Vagina (tissue), 2 donors: ENCODE measurements at regions not wholly inside any gene's neighbourhood (a gene's known extent, or its start where the extent isn't known, plus 50 kb on each side); places are given as distances from the start of the nearest gene placed in this dataset.

Source experiments
- POLR2A ChIP-seq, 2 donors: fragments of 450-650 bp; IDR thresholded peaks; one replicate each; pipeline ENCODE4 v1.6.1; 2017; ENCODE audit warnings: antibody characterized with exemption in 2 of 2, mild to moderate bottlenecking in 2 of 2, moderate library complexity in 2 of 2
- TF ChIP-seq, protein P1 (sequence below), 3 experiments: fragments of 450-650 bp in 2 of 3; fragments of 200-600 bp in 1 of 3; sonication (generic) in 1 of 3; IDR thresholded peaks; one replicate each; pipeline ENCODE4 v1.5.1; 2017 to 2019; ENCODE audit warnings: antibody characterized with exemption in 3 of 3, mild to moderate bottlenecking in 2 of 3, moderate library complexity in 2 of 3

DNA sequence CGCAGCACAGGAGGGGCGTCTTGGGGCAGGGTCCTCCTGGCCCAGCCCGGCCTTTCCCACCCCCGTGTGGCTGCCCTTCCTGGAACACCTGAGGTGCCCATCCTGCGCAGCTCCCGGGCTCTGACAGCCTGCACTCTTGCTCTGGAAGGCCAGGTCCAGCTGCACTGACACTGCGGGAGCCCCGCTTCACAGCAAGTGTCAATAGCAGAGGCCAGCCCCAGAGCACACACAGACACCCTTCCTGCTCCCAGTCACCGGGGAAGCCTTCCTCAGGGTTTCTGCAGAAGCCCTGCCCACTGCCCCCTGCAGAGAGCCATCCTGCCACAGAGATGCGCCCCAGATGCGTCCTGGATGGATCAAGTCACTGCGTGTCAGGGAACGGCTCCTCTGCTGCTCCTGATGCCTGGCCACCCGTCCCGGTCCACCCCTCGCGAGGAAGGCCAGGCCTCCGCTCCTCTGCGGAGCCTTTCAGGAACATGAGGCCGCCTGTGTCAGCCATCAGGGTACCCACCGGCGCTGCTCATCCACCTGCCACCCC lies 519.2 kb upstream of the MYT1L start:
- TF ChIP-seq, protein P1, sequence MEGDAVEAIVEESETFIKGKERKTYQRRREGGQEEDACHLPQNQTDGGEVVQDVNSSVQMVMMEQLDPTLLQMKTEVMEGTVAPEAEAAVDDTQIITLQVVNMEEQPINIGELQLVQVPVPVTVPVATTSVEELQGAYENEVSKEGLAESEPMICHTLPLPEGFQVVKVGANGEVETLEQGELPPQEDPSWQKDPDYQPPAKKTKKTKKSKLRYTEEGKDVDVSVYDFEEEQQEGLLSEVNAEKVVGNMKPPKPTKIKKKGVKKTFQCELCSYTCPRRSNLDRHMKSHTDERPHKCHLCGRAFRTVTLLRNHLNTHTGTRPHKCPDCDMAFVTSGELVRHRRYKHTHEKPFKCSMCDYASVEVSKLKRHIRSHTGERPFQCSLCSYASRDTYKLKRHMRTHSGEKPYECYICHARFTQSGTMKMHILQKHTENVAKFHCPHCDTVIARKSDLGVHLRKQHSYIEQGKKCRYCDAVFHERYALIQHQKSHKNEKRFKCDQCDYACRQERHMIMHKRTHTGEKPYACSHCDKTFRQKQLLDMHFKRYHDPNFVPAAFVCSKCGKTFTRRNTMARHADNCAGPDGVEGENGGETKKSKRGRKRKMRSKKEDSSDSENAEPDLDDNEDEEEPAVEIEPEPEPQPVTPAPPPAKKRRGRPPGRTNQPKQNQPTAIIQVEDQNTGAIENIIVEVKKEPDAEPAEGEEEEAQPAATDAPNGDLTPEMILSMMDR (IDR thresholded peaks at IDR 0.05) = no peak
- TF ChIP-seq POLR2A (IDR thresholded peaks at IDR 0.05) = no peak
